Caco-2 (cell line): ENCODE measurements at regions not wholly inside any gene's neighbourhood (a gene's known extent, or its start where the extent isn't known, plus 50 kb on each side); places are given as distances from the start of the nearest gene placed in this dataset.

Experiments
- BruUV-seq: library from RNA; stranded (reverse); fragments of 400-500 nt; replicated peaks from 2 replicates; lab custom pipeline; 2021; lab: Mats Ljungman, UMichigan
- CTCF ChIA-PET: fragments of 300-600 bp; sonication (Branson Sonifier 250); formaldehyde crosslinking; loops from one replicate; lab custom pipeline; 2022; ENCODE audit warnings: antibody characterized with exemption; lab: Charles Lee
- POLR2A ChIA-PET: fragments of 300-600 bp; sonication (Branson Sonifier 250); formaldehyde crosslinking; loops from one replicate; lab custom pipeline; 2022; ENCODE audit warnings: antibody characterized with exemption; lab: Charles Lee
- DNase-seq, 2 experiments: peaks; one replicate each; pipeline versions ENCODE4 v3.0.0 to v3.0.0-alpha.2; 2020 to 2022
- H3K27me3 ChIP-seq: replicated peaks from 2 replicates; pipeline ENCODE4 v1.6.0; 2011; ENCODE audit warnings: low read length; ENCODE audit not compliant: control insufficient read depth, insufficient read depth
- H3K36me3 ChIP-seq: 2 replicates; pipeline ENCODE4 v1.5.1; 2011; ENCODE audit warnings: low read length; ENCODE audit not compliant: control insufficient read depth, insufficient read depth
- H3K4me1 ChIP-seq: fragments of 250-450 bp; sonication (Bioruptor Pico); 2 replicates; pipeline ENCODE4 v1.5.1; 2020; ENCODE audit warnings: mild to moderate bottlenecking
- H3K4me3 ChIP-seq: 2 replicates; pipeline ENCODE4 v1.5.1; 2011; ENCODE audit warnings: low read depth, mild to moderate bottlenecking, control low read depth, low read length
- H3K9me3 ChIP-seq: fragments of 250-450 bp; sonication (Bioruptor Pico); 2 replicates; pipeline ENCODE4 v1.5.1; 2020; ENCODE audit warnings: mild to moderate bottlenecking, moderate library complexity
- H3K27ac Mint-ChIP-seq: one replicate; pipeline ENCODE4 v1.8.0; 2022; ENCODE audit warnings: mixed read lengths; ENCODE audit not compliant: unreplicated experiment
- H3K27me3 Mint-ChIP-seq: one replicate; pipeline ENCODE4 v1.8.0; 2022; ENCODE audit warnings: mixed read lengths; ENCODE audit not compliant: insufficient read depth, unreplicated experiment
- H3K36me3 Mint-ChIP-seq: one replicate; pipeline ENCODE4 v1.8.0; 2022; ENCODE audit warnings: mild to moderate bottlenecking, mixed read lengths; ENCODE audit not compliant: insufficient read depth, unreplicated experiment
- H3K4me1 Mint-ChIP-seq: one replicate; pipeline ENCODE4 v1.8.0; 2022; ENCODE audit warnings: low read depth, mixed read lengths; ENCODE audit not compliant: unreplicated experiment
- H3K4me3 Mint-ChIP-seq: one replicate; pipeline ENCODE4 v1.8.0; 2022; ENCODE audit warnings: mild to moderate bottlenecking, moderate library complexity, mixed read lengths; ENCODE audit not compliant: unreplicated experiment
- H3K9me3 Mint-ChIP-seq: one replicate; pipeline ENCODE4 v1.8.0; 2022; ENCODE audit warnings: mixed read lengths; ENCODE audit not compliant: unreplicated experiment
- CTCF ChIP-seq, 2 experiments: fragments of 200-600 bp in 1 of 2; IDR thresholded peaks; 1 replicate in 1 of 2; 2 replicates in 1 of 2; pipeline versions ENCODE4 v1.5.1 to v1.8.0; 2011 to 2022; ENCODE audit warnings: antibody characterized with exemption in 1 of 2, control low read depth in 1 of 2, inconsistent platforms in 1 of 2, low read depth in 1 of 2, low read length in 1 of 2, mild to moderate bottlenecking in 1 of 2, moderate library complexity in 1 of 2; ENCODE audit not compliant: insufficient read depth in 1 of 2, severe bottlenecking in 1 of 2, unreplicated experiment in 1 of 2
- intact Hi-C: fragments of 100-400 bp; cut with micrococcal nuclease; formaldehyde crosslinking; loops from one replicate; pipeline ENCODE4 v1.10.0; 2022; ENCODE audit not compliant: unreplicated experiment

- H3K4me1 ChIP-seq = no peaks in the 10 kb centered on the region
- no peak for DNase-seq
- intact Hi-C loops = loop anchor here (10.0 kb wide), 1 partner anchor 364 kb away; no protein-coding TSS in a partner anchor
- no peaks in the 10 kb centered on the region for H3K36me3 ChIP-seq
- TF ChIP-seq CTCF (IDR thresholded peaks at IDR 0.05; ENCODE audit: insufficient read depth in 1 of 2, low read depth in 1 of 2, low read length in 1 of 2, severe bottlenecking in 1 of 2, unreplicated experiment in 1 of 2) = no peak
- H3K27me3 ChIP-seq = no peaks in the 10 kb centered on the region; the same call in none of the 2 replicates
- no peaks in the 10 kb centered on the region for H3K9me3 Mint-ChIP-seq
- ChIA-PET CTCF (interaction anchor here (0.7 kb wide), 1 partner anchor 1002 kb away, joined by 3 read pairs; no protein-coding TSS in a partner anchor), POLR2A (no interaction called here)
- H3K9me3 ChIP-seq = no peaks in the 10 kb centered on the region
- no peak overlapping the region for H3K4me3 Mint-ChIP-seq
- BruUV-seq = no TSS peak
- H3K27me3 Mint-ChIP-seq = peaks cover 33% of the 10 kb centered on the region
- no peaks in the 10 kb centered on the region for H3K36me3 Mint-ChIP-seq
- no peak overlapping the region for H3K4me3 ChIP-seq
- no peak overlapping the region for H3K27ac Mint-ChIP-seq
- no peaks in the 10 kb centered on the region for H3K4me1 Mint-ChIP-seq
These were observed 246.2 kb downstream of the LRFN2 start for GRCh38 chr6:40340957-40341356.

- no peak overlapping the region for H3K4me3 Mint-ChIP-seq
- H3K9me3 ChIP-seq = no peaks in the 10 kb centered on the region
- intact Hi-C loops = loop anchor here (10.0 kb wide), 1 partner anchor 365 kb away; no protein-coding TSS in a partner anchor
- CTCF ChIA-PET = no interaction called here
- H3K4me3 ChIP-seq = no peak overlapping the region
- peaks cover 37% of the 10 kb centered on the region for H3K27me3 Mint-ChIP-seq
- H3K4me1 ChIP-seq = no peaks in the 10 kb centered on the region
- H3K36me3 ChIP-seq = no peaks in the 10 kb centered on the region
- H3K9me3 Mint-ChIP-seq = no peaks in the 10 kb centered on the region
- POLR2A ChIA-PET = no interaction called here
- no peak for TF ChIP-seq CTCF (IDR thresholded peaks at IDR 0.05; ENCODE audit: insufficient read depth in 1 of 2, low read depth in 1 of 2, low read length in 1 of 2, severe bottlenecking in 1 of 2, unreplicated experiment in 1 of 2)
- no peaks in the 10 kb centered on the region; the same call in none of the 2 replicates for H3K27me3 ChIP-seq
- H3K36me3 Mint-ChIP-seq = no peaks in the 10 kb centered on the region
- no peaks in the 10 kb centered on the region for H3K4me1 Mint-ChIP-seq
- BruUV-seq = no TSS peak
- no peak for DNase-seq
- no peak overlapping the region for H3K27ac Mint-ChIP-seq
These were observed 247.0 kb downstream of the LRFN2 start for GRCh38 chr6:40340196-40340595.

- no peak for TF ChIP-seq CTCF (IDR thresholded peaks at IDR 0.05; ENCODE audit: insufficient read depth in 1 of 2, low read depth in 1 of 2, low read length in 1 of 2, severe bottlenecking in 1 of 2, unreplicated experiment in 1 of 2)
- no peaks in the 10 kb centered on the region for H3K36me3 Mint-ChIP-seq
- CTCF ChIA-PET = no interaction called here
- Histone ChIP-seq H3K4me1 (no peaks in the 10 kb centered on the region), H3K36me3 (no peaks in the 10 kb centered on the region), H3K9me3 (no peaks in the 10 kb centered on the region), H3K4me3 (no peak overlapping the region), H3K27me3 (no peaks in the 10 kb centered on the region; the same call in none of the 2 replicates)
- POLR2A ChIA-PET = no interaction called here
- no TSS peak for BruUV-seq
- no peak overlapping the region for H3K4me3 Mint-ChIP-seq
- no peaks in the 10 kb centered on the region for H3K4me1 Mint-ChIP-seq
- no peaks in the 10 kb centered on the region for H3K9me3 Mint-ChIP-seq
- no peak for DNase-seq
- intact Hi-C loops = no loop called here
- H3K27me3 Mint-ChIP-seq = peaks cover 36% of the 10 kb centered on the region
- H3K27ac Mint-ChIP-seq = no peak overlapping the region
These were observed 248.9 kb downstream of the LRFN2 start for GRCh38 chr6:40338306-40338705.
